ENCODE measurements at regions not wholly inside any gene's neighbourhood (a gene's known extent, or its start where the extent isn't known, plus 50 kb on each side); places are given as distances from the start of the nearest gene placed in this dataset.
"Not testable (repeated sequence)": the region's sequence is repeated elsewhere in the genome, so short reads cannot be mapped to it uniquely, and the experiment has no call there.

- not testable (repeated sequence) for DNase-seq (ENCODE audit: low read depth in 2 of 2)
Measured at GRCh38 chr9:62874745-62875599, 1685.1 kb downstream of the SPATA31A7 start.

GRCh38 chr9:62877552-62877951 is 1687.7 kb downstream of the SPATA31A7 start:
- not testable (repeated sequence) for DNase-seq (ENCODE audit: low read depth in 2 of 2)

GRCh38 chr9:62877987-62878386 is 1688.2 kb downstream of the SPATA31A7 start:
- DNase-seq (ENCODE audit: low read depth in 2 of 2): not testable (repeated sequence)

GRCh38 chr9:62880453-62880852 is 1690.6 kb downstream of the SPATA31A7 start:
- DNase-seq (ENCODE audit: low read depth in 2 of 2): not testable (repeated sequence)

GRCh38 chr9:62880971-62881370 is 1691.1 kb downstream of the SPATA31A7 start:
- not testable (repeated sequence) for DNase-seq (ENCODE audit: low read depth in 2 of 2)

GRCh38 chr9:62881811-62882210 is 1692.0 kb downstream of the SPATA31A7 start:
- DNase-seq (ENCODE audit: low read depth in 2 of 2): not testable (repeated sequence)

- DNase-seq (ENCODE audit: low read depth in 2 of 2): not testable (repeated sequence)
Measured at GRCh38 chr9:62882717-62883116, 1692.9 kb downstream of the SPATA31A7 start.

GRCh38 chr9:62896692-62897091 is 1706.9 kb downstream of the SPATA31A7 start:
- not testable (repeated sequence) for DNase-seq (ENCODE audit: low read depth in 2 of 2)

GRCh38 chr9:62897411-62898225 is 1707.8 kb downstream of the SPATA31A7 start:
- peak in 1 of 2 experiments; percentile 18 for DNase-seq (ENCODE audit: low read depth in 2 of 2)

- not testable (repeated sequence) for DNase-seq (ENCODE audit: low read depth in 2 of 2)
Measured at GRCh38 chr9:62899666-62900065, 1709.8 kb downstream of the SPATA31A7 start.

- not testable (repeated sequence) for DNase-seq (ENCODE audit: low read depth in 2 of 2)
Measured at GRCh38 chr9:62904061-62904460, 1714.2 kb downstream of the SPATA31A7 start.

- DNase-seq (ENCODE audit: low read depth in 2 of 2): not testable (repeated sequence)
Measured at GRCh38 chr9:62905722-62906121, 1715.9 kb downstream of the SPATA31A7 start.

- DNase-seq (ENCODE audit: low read depth in 2 of 2): not testable (repeated sequence)
Measured at GRCh38 chr9:62907866-62908265, 1718.0 kb downstream of the SPATA31A7 start.

GRCh38 chr9:62908271-62908670 is 1718.4 kb downstream of the SPATA31A7 start:
- DNase-seq (ENCODE audit: low read depth in 2 of 2): not testable (repeated sequence)

- not testable (repeated sequence) for DNase-seq (ENCODE audit: low read depth in 2 of 2)
Measured at GRCh38 chr9:62909447-62909846, 1719.6 kb downstream of the SPATA31A7 start.

- DNase-seq (ENCODE audit: low read depth in 2 of 2): not testable (repeated sequence)
Measured at GRCh38 chr9:62912278-62912677, 1722.4 kb downstream of the SPATA31A7 start.

- not testable (repeated sequence) for DNase-seq (ENCODE audit: low read depth in 2 of 2)
Measured at GRCh38 chr9:62915168-62915567, 1725.3 kb downstream of the SPATA31A7 start.

- DNase-seq (ENCODE audit: low read depth in 2 of 2): not testable (repeated sequence)
Measured at GRCh38 chr9:62915661-62916060, 1725.8 kb downstream of the SPATA31A7 start.

GRCh38 chr9:62918648-62919385 is 1729.0 kb downstream of the SPATA31A7 start:
- not testable (repeated sequence) for DNase-seq (ENCODE audit: low read depth in 2 of 2)

GRCh38 chr9:62931484-62931883 is 1741.6 kb downstream of the SPATA31A7 start:
- DNase-seq (ENCODE audit: low read depth in 2 of 2): not testable (repeated sequence)

GRCh38 chr9:62952840-62953239 is 1763.0 kb downstream of the SPATA31A7 start:
- DNase-seq (ENCODE audit: low read depth in 2 of 2): not testable (repeated sequence)

Data from stimulated activated CD4-positive, alpha-beta T cell treated with anti-CD3 and anti-CD28 coated beads, Interleukin-12 subunit alpha, Interleukin-12 subunit beta, amount 100 ng/mL, for 24 hours (primary cell).